AG09319 (cell line): ENCODE measurements at regions not wholly inside any gene's neighbourhood (a gene's known extent, or its start where the extent isn't known, plus 50 kb on each side); places are given as distances from the start of the nearest gene placed in this dataset.
A peak's percentile ranks its signal among the peaks of the same experiment; 100 is the strongest.
"Not testable (repeated sequence)": the region's sequence is repeated elsewhere in the genome, so short reads cannot be mapped to it uniquely, and the experiment has no call there.

Source experiments
- DNase-seq: peaks from one replicate; pipeline ENCODE4 v3.0.0-alpha.2; 2010; ENCODE audit warnings: low read depth; ENCODE audit errors: extremely low read depth
- CTCF ChIP-seq: IDR thresholded peaks from 2 replicates; pipeline ENCODE4 v1.5.1; 2011; ENCODE audit warnings: low read depth, mild to moderate bottlenecking, inconsistent platforms, low read length, moderate library complexity

GRCh38 chr5:124104344-124104743 is 592.4 kb downstream of the CSNK1G3 start:
- no peak for TF ChIP-seq CTCF
- no peak for DNase-seq

- DNase-seq: no peak
- no peak for TF ChIP-seq CTCF
These were observed 591.7 kb downstream of the CSNK1G3 start for GRCh38 chr5:124103671-124104070.

GRCh38 chr5:124103056-124103455 is 591.1 kb downstream of the CSNK1G3 start:
- DNase-seq: not testable (repeated sequence)

GRCh38 chr5:124102486-124102885 is 590.5 kb downstream of the CSNK1G3 start:
- TF ChIP-seq CTCF: no peak
- DNase-seq: peak; percentile 14

GRCh38 chr5:124093658-124094057 is 581.7 kb downstream of the CSNK1G3 start:
- no peak for DNase-seq
- no peak for TF ChIP-seq CTCF

- no peak for DNase-seq
- TF ChIP-seq CTCF: no peak
These were observed 578.1 kb downstream of the CSNK1G3 start for GRCh38 chr5:124090115-124090514.

- no peak for DNase-seq
- TF ChIP-seq CTCF: no peak
These were observed 577.6 kb downstream of the CSNK1G3 start for GRCh38 chr5:124089578-124089977.

GRCh38 chr5:124088289-124089032 is 576.5 kb downstream of the CSNK1G3 start:
- no peak for TF ChIP-seq CTCF
- no peak for DNase-seq
